ENCODE measurements at regions not wholly inside any gene's neighbourhood (a gene's known extent, or its start where the extent isn't known, plus 50 kb on each side); places are given as distances from the start of the nearest gene placed in this dataset.

GRCh38 chr12:125377093-125377492 lies 311.9 kb downstream of the AACS start:
- TF ChIP-seq CTCF (IDR thresholded peaks at IDR 0.05) (no peak), POLR2A (IDR thresholded peaks at IDR 0.05) (no peak)

Measured in adrenal gland (tissue), 5 donors.